ENCODE measurements at regions not wholly inside any gene's neighbourhood (a gene's known extent, or its start where the extent isn't known, plus 50 kb on each side); places are given as distances from the start of the nearest gene placed in this dataset.
A peak's percentile ranks its signal among the peaks of the same experiment; 100 is the strongest.

DNA sequence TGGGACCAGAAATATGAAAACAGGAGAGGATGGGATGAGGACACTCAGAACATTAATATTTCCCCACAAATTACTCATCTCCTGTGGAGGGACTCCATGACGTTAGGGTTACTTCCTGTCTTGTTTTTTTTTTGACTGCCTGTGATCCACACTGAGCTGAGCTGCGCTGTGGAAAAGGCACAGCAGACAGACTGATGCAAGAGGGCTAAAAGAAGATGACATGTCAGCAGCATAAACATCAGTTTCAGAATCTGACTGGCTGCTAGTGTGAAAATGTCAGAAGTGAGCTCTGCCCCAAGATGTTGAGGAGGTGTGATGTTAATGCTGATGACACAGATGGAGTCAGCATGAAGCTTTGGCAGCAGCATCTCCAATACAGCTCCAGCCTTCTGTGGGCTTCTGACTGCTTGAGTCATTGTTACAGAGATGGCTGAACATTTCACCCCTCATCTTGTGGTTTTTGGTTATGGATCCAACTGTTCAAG lies 286.8 kb downstream of the BLID start:
- peaks cover 27% of the 10 kb centered on the region for H3K9me3 Mint-ChIP-seq (ENCODE audit: low read depth)
- peaks cover 8% of the 10 kb centered on the region for H3K36me3 Mint-ChIP-seq (ENCODE audit: low read depth)
- H3K27me3 Mint-ChIP-seq (ENCODE audit: low read depth) = no peaks in the 10 kb centered on the region
- no peak for DNase-seq (ENCODE audit: low spot score)
- peak overlapping the region; percentile 93 for H3K27ac Mint-ChIP-seq (ENCODE audit: unreplicated experiment)
- peaks cover 15% of the 10 kb centered on the region for H3K4me1 Mint-ChIP-seq (ENCODE audit: low read depth)
- TF ChIP-seq, protein P1, sequence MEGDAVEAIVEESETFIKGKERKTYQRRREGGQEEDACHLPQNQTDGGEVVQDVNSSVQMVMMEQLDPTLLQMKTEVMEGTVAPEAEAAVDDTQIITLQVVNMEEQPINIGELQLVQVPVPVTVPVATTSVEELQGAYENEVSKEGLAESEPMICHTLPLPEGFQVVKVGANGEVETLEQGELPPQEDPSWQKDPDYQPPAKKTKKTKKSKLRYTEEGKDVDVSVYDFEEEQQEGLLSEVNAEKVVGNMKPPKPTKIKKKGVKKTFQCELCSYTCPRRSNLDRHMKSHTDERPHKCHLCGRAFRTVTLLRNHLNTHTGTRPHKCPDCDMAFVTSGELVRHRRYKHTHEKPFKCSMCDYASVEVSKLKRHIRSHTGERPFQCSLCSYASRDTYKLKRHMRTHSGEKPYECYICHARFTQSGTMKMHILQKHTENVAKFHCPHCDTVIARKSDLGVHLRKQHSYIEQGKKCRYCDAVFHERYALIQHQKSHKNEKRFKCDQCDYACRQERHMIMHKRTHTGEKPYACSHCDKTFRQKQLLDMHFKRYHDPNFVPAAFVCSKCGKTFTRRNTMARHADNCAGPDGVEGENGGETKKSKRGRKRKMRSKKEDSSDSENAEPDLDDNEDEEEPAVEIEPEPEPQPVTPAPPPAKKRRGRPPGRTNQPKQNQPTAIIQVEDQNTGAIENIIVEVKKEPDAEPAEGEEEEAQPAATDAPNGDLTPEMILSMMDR (IDR thresholded peaks at IDR 0.05) = no peak
- H3K4me3 Mint-ChIP-seq (ENCODE audit: unreplicated experiment) = peak overlapping the region; percentile 38

DNA sequence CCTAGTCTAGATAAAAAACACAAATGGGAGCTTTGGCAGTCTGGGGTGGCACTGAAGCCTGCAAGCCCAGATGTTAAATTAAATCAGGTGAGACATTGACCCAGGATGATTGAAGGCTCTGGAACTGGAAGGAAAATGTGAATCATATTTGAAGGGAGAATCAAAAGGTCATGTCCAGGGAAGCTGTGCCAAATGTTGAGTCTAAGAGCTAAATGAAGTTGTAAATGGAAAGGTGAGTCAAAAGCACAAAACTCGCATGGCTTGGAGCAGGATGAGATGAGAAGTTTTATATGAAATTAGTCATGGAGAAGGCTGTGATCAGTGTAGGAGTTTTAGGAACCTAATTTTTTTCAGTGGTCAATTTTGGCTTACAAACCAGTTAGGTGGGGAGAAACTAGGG lies 301.1 kb downstream of the BLID start:
- H3K36me3 Mint-ChIP-seq (ENCODE audit: low read depth) = peaks cover 11% of the 10 kb centered on the region
- DNase-seq (ENCODE audit: low spot score) = no peak
- no peak overlapping the region for H3K4me3 Mint-ChIP-seq (ENCODE audit: unreplicated experiment)
- H3K27ac Mint-ChIP-seq (ENCODE audit: unreplicated experiment) = no peak overlapping the region
- H3K9me3 Mint-ChIP-seq (ENCODE audit: low read depth) = peaks cover 32% of the 10 kb centered on the region
- no peaks in the 10 kb centered on the region for H3K27me3 Mint-ChIP-seq (ENCODE audit: low read depth)
- peaks cover 7% of the 10 kb centered on the region for H3K4me1 Mint-ChIP-seq (ENCODE audit: low read depth)
- TF ChIP-seq, protein P1 (IDR thresholded peaks at IDR 0.05) = no peak

- Mint-ChIP-seq H3K27me3 (ENCODE audit: low read depth) (no peaks in the 10 kb centered on the region), H3K4me1 (ENCODE audit: low read depth) (peaks cover 7% of the 10 kb centered on the region), H3K36me3 (ENCODE audit: low read depth) (peaks cover 11% of the 10 kb centered on the region), H3K27ac (ENCODE audit: unreplicated experiment) (no peak overlapping the region), H3K4me3 (ENCODE audit: unreplicated experiment) (no peak overlapping the region), H3K9me3 (ENCODE audit: low read depth) (peaks cover 28% of the 10 kb centered on the region)
- no peak for DNase-seq (ENCODE audit: low spot score)
- TF ChIP-seq, protein P1 (IDR thresholded peaks at IDR 0.05) = no peak
Measured at GRCh38 chr11:121814296-121814695, 301.7 kb downstream of the BLID start.

GRCh38 chr11:121810291-121810690 lies 305.7 kb downstream of the BLID start:
- Mint-ChIP-seq H3K4me3 (ENCODE audit: unreplicated experiment) (no peak overlapping the region), H3K9me3 (ENCODE audit: low read depth) (peaks cover 18% of the 10 kb centered on the region), H3K27me3 (ENCODE audit: low read depth) (no peaks in the 10 kb centered on the region), H3K27ac (ENCODE audit: unreplicated experiment) (no peak overlapping the region), H3K4me1 (ENCODE audit: low read depth) (peaks cover 7% of the 10 kb centered on the region), H3K36me3 (ENCODE audit: low read depth) (peaks cover 11% of the 10 kb centered on the region)
- TF ChIP-seq, protein P1 (IDR thresholded peaks at IDR 0.05) = no peak
- DNase-seq (ENCODE audit: low spot score) = no peak

- no peak for DNase-seq (ENCODE audit: low spot score)
- Mint-ChIP-seq H3K27me3 (ENCODE audit: low read depth) (no peaks in the 10 kb centered on the region), H3K4me3 (ENCODE audit: unreplicated experiment) (no peak overlapping the region), H3K9me3 (ENCODE audit: low read depth) (peaks cover 18% of the 10 kb centered on the region), H3K4me1 (ENCODE audit: low read depth) (peaks cover 7% of the 10 kb centered on the region), H3K27ac (ENCODE audit: unreplicated experiment) (no peak overlapping the region), H3K36me3 (ENCODE audit: low read depth) (peaks cover 11% of the 10 kb centered on the region)
- TF ChIP-seq, protein P1 (IDR thresholded peaks at IDR 0.05) = no peak
Measured at GRCh38 chr11:121808096-121808495, 307.9 kb downstream of the BLID start.

Measured in chondrocyte (in vitro differentiated cells).